C4-2B (cell line): ENCODE measurements at regions not wholly inside any gene's neighbourhood (a gene's known extent, or its start where the extent isn't known, plus 50 kb on each side); places are given as distances from the start of the nearest gene placed in this dataset.

Experiments used
- CTCF ChIP-seq: fragments of 450-650 bp; conservative IDR thresholded peaks from 2 replicates; pipeline ENCODE4 v1.5.1; 2017; ENCODE audit warnings: mild to moderate bottlenecking
- ZFX ChIP-seq: fragments of 450-650 bp; IDR thresholded peaks from 2 replicates; pipeline ENCODE4 v1.6.1; 2017

GRCh38 chr6:8710668-8711431 lies 275.5 kb upstream of the SLC35B3 start:
- TF ChIP-seq CTCF: no peak
- no peak for TF ChIP-seq ZFX
